ENCODE measurements at regions not wholly inside any gene's neighbourhood (a gene's known extent, or its start where the extent isn't known, plus 50 kb on each side); places are given as distances from the start of the nearest gene placed in this dataset.

- TF ChIP-seq CTCF (IDR thresholded peaks at IDR 0.05) (no peak), POLR2A (IDR thresholded peaks at IDR 0.05) (no peak)
These were observed 105.0 kb upstream of the RBBP8 start for GRCh38 chr18:22828171-22828570.

All from body of pancreas (tissue), 4 donors.